GM12878 (cell line): ENCODE measurements at regions not wholly inside any gene's neighbourhood (a gene's known extent, or its start where the extent isn't known, plus 50 kb on each side); places are given as distances from the start of the nearest gene placed in this dataset.

Source experiments
- ATAC-seq: fragments of 200-7000 bp; cut with Tn5 transposase; 3 replicates; pipeline ENCODE4 v1.9.1; 2020; ENCODE audit warnings: mild to moderate bottlenecking, moderate library complexity
- BruUV-seq: library from RNA; stranded (reverse); fragments of 400-500 nt; replicated peaks from 2 replicates; lab custom pipeline; 2021; lab: Mats Ljungman, UMichigan
- CTCF ChIA-PET: fragments of 300-600 bp; sonication (Branson Sonifier 250); formaldehyde crosslinking; extraction: SDS; loops from one replicate; lab custom pipeline; 2021; ENCODE audit warnings: inconsistent platforms; lab: Yijun Ruan, JAX
- POLR2A ChIA-PET: fragments of 350-600 bp; formaldehyde crosslinking; extraction: SDS; loops from one replicate; lab custom pipeline; 2021; ENCODE audit warnings: inconsistent platforms; lab: Charles Lee
- RAD21 ChIA-PET: fragments of 300-600 bp; sonication (Branson Sonifier 250); formaldehyde crosslinking; loops from one replicate; lab custom pipeline; 2023; ENCODE audit warnings: antibody characterized with exemption; ENCODE audit not compliant: unreplicated experiment; lab: Charles Lee
- SMC1A ChIA-PET: fragments of 300-600 bp; sonication (Branson Sonifier 250); formaldehyde crosslinking; loops from one replicate; lab custom pipeline; 2023; ENCODE audit not compliant: unreplicated experiment, uncharacterized antibody; lab: Charles Lee
- DNase-seq: peaks from one replicate; pipeline ENCODE4 v3.0.0-alpha.2; 2011; ENCODE audit warnings: low read depth, low spot score
- FAIRE-seq: peaks from 3 replicates; lab custom pipeline; 2011; peaks lifted over from hg19 to GRCh38; lab: Jason Lieb, UNC
- H2AFZ ChIP-seq: 2 replicates; pipeline ENCODE4 v1.6.0; 2011; ENCODE audit warnings: low read depth, low read length, control low read depth; ENCODE audit not compliant: control insufficient read depth
- H3K27ac ChIP-seq: 2 replicates; pipeline ENCODE4 v1.5.1; 2011; ENCODE audit warnings: control low read depth; ENCODE audit not compliant: control insufficient read depth, insufficient read depth
- H3K27me3 ChIP-seq, 2 experiments: replicated peaks in 1 of 2; 2 replicates each; pipeline versions ENCODE4 v1.6.0 to v1.6.1; 2011; ENCODE audit warnings: low read length in 1 of 2; ENCODE audit not compliant: control insufficient read depth in 2 of 2, insufficient read depth in 2 of 2
- H3K36me3 ChIP-seq, 2 experiments: 2 replicates each; pipeline ENCODE4 v1.5.1; 2011; ENCODE audit warnings: low read length in 1 of 2; ENCODE audit not compliant: control insufficient read depth in 2 of 2, insufficient read depth in 2 of 2
- H3K4me1 ChIP-seq: 2 replicates; pipeline ENCODE4 v1.6.1; 2011; ENCODE audit warnings: mild to moderate bottlenecking, low read length, moderate library complexity, mixed read lengths; ENCODE audit not compliant: control insufficient read depth, insufficient read depth
- H3K4me2 ChIP-seq: 2 replicates; pipeline ENCODE4 v1.6.0; 2011; ENCODE audit warnings: control low read depth; ENCODE audit not compliant: control insufficient read depth, insufficient read depth
- H3K4me3 ChIP-seq: fragments of 200-600 bp; sonication (generic); 2 replicates; pipeline ENCODE4 v1.5.1; 2016
- H3K79me2 ChIP-seq: 2 replicates; pipeline ENCODE4 v1.6.0; 2011; ENCODE audit warnings: low read length; ENCODE audit not compliant: control insufficient read depth, insufficient read depth
- H3K9ac ChIP-seq: 2 replicates; pipeline ENCODE4 v1.8.0; 2011; ENCODE audit warnings: low read length, control low read depth, mixed read lengths; ENCODE audit not compliant: control insufficient read depth, insufficient read depth
- H3K9me3 ChIP-seq: replicated peaks from 3 replicates; pipeline ENCODE4 v1.5.1; 2011; ENCODE audit warnings: mild to moderate bottlenecking, low read length; ENCODE audit not compliant: control insufficient read depth, insufficient read depth
- H4K20me1 ChIP-seq: 2 replicates; pipeline ENCODE4 v1.6.0; 2011; ENCODE audit not compliant: control insufficient read depth, insufficient read depth
- BACH1 ChIP-seq: fragments of 450-650 bp; IDR thresholded peaks from 2 replicates; pipeline ENCODE4 v1.6.1; 2017; ENCODE audit warnings: mild to moderate bottlenecking, borderline replicate concordance
- EGR1 ChIP-seq, 2 experiments: IDR thresholded peaks; 1 replicate in 1 of 2; 2 replicates in 1 of 2; pipeline ENCODE4 v1.6.1; 2011 to 2012; ENCODE audit warnings: low read depth in 2 of 2, low read length in 2 of 2, borderline replicate concordance in 1 of 2, mild to moderate bottlenecking in 1 of 2, moderate library complexity in 1 of 2
- HSF1 ChIP-seq: fragments of 150-350 bp; IDR thresholded peaks from 2 replicates; pipeline ENCODE4 v1.6.1; 2014; ENCODE audit warnings: mild to moderate bottlenecking, low read depth, low read length
- MYB ChIP-seq: fragments of 150-350 bp; IDR thresholded peaks from 2 replicates; pipeline ENCODE4 v1.6.1; 2014; ENCODE audit warnings: mild to moderate bottlenecking, low read depth, low read length, borderline replicate concordance
- NRF1 ChIP-seq: conservative IDR thresholded peaks from 2 replicates; pipeline ENCODE4 v1.6.1; 2011; ENCODE audit warnings: mild to moderate bottlenecking, low read depth, low read length, improper control_type of control experiment
- SKIL ChIP-seq: fragments of 450-650 bp; IDR thresholded peaks from 2 replicates; pipeline ENCODE4 v1.6.1; 2017; ENCODE audit warnings: mild to moderate bottlenecking, low read depth, inconsistent platforms; ENCODE audit not compliant: poor library complexity, severe bottlenecking
- SMAD5 ChIP-seq: IDR thresholded peaks from 2 replicates; pipeline ENCODE4 v1.6.1; 2016; ENCODE audit warnings: antibody characterized with exemption, low read depth
- ZNF207 ChIP-seq: fragments of 450-650 bp; IDR thresholded peaks from 2 replicates; pipeline ENCODE4 v1.6.1; 2014; ENCODE audit warnings: antibody characterized with exemption, mild to moderate bottlenecking, borderline replicate concordance
- ZNF274 ChIP-seq: IDR thresholded peaks from one replicate; pipeline ENCODE4 v1.8.0; 2011; ENCODE audit not compliant: insufficient read length, insufficient read depth
- WGBS: methylation state at CpG from one replicate; pipeline ENCODE4 v1.1.6; 2016; ENCODE audit warnings: low lambda C conversion rate; ENCODE audit not compliant: insufficient replicate concordance, insufficient coverage; ENCODE audit errors: missing lambda C conversion rate; 5-methylcytosine and 5-hydroxymethylcytosine counted together
- in situ Hi-C: fragments of 300-500 bp; cut with MboI; formaldehyde crosslinking; loops from 9 replicates; pipeline ENCODE4 v1.14.3; 2018; ENCODE audit warnings: mixed read lengths
- intact Hi-C: fragments of 100-400 bp; cut with micrococcal nuclease; formaldehyde crosslinking; loops from one replicate; pipeline ENCODE4 v1.14.2; 2022; ENCODE audit not compliant: unreplicated experiment
- TF ChIP-seq, protein P1 (sequence below): fragments of 450-650 bp; formaldehyde crosslinking; IDR thresholded peaks from 2 replicates; pipeline ENCODE4 v1.4.0; 2020; ENCODE audit warnings: mild to moderate bottlenecking, moderate library complexity
- TF ChIP-seq, protein P2 (sequence below): fragments of 450-650 bp; IDR thresholded peaks from 2 replicates; pipeline ENCODE4 v1.6.1; 2017; ENCODE audit warnings: mild to moderate bottlenecking, moderate library complexity

DNA sequence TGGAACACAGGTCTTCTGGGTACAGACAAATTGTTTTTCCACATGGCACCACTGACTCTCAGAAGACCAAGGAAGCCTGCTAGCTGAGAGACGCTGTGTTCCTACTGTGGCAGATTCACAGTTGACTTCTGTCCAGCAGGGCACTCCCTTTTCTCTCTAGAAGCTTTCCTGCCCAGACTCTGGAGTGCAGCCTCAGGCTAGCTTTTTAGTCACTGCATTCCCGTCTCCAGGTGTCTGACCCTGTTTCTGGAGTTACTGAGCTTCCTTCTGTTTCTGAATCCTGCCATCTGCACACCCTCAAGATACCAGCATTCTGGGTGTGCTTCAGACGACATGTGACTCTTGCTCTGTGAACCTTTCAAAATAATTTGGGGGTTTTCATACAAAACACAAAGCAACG lies 125.1 kb downstream of the TMEM200C start (continued):
- no peak for TF ChIP-seq SKIL
- TF ChIP-seq, protein P1, sequence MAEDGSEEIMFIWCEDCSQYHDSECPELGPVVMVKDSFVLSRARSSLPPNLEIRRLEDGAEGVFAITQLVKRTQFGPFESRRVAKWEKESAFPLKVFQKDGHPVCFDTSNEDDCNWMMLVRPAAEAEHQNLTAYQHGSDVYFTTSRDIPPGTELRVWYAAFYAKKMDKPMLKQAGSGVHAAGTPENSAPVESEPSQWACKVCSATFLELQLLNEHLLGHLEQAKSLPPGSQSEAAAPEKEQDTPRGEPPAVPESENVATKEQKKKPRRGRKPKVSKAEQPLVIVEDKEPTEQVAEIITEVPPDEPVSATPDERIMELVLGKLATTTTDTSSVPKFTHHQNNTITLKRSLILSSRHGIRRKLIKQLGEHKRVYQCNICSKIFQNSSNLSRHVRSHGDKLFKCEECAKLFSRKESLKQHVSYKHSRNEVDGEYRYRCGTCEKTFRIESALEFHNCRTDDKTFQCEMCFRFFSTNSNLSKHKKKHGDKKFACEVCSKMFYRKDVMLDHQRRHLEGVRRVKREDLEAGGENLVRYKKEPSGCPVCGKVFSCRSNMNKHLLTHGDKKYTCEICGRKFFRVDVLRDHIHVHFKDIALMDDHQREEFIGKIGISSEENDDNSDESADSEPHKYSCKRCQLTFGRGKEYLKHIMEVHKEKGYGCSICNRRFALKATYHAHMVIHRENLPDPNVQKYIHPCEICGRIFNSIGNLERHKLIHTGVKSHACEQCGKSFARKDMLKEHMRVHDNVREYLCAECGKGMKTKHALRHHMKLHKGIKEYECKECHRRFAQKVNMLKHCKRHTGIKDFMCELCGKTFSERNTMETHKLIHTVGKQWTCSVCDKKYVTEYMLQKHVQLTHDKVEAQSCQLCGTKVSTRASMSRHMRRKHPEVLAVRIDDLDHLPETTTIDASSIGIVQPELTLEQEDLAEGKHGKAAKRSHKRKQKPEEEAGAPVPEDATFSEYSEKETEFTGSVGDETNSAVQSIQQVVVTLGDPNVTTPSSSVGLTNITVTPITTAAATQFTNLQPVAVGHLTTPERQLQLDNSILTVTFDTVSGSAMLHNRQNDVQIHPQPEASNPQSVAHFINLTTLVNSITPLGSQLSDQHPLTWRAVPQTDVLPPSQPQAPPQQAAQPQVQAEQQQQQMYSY, result no peak
- TF ChIP-seq, all 136 proteins: peak for 0

DNA sequence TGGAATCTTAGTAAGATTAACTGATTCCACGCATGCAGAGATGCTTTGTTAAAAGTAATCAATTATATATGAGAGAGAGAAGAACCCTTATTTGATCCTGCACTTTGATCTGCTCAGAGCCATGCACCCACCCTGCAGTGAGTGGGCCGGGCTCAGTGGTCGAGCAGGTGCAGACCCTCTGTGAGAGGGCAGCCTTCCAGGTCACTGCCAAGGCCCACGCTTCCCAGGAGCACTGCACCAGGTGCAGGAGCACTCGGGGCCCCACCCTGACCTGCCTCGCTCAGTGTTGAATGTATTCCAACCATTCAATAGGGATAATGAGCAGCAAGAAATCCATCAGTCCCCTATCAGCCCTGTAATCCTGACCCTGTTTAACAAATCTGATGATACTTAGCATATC lies 126.9 kb downstream of the TMEM200C start:
- WGBS, result 10% methylated on average over 6 of the region's 6 CpGs
- in situ Hi-C loops, result no loop called here
- no peak for ATAC-seq
- Histone ChIP-seq H3K4me2 (no peak overlapping the region), H3K4me1 (no peaks in the 10 kb centered on the region), H3K9ac (no peak overlapping the region), H3K9me3 (no peaks in the 10 kb centered on the region), H3K79me2 (no peaks in the 10 kb centered on the region), H2AFZ (no peak overlapping the region), H4K20me1 (no peaks in the 10 kb centered on the region), H3K36me3 (no peaks in the 10 kb centered on the region), H3K27ac (no peak overlapping the region), H3K27me3 (no peaks in the 10 kb centered on the region; a peak in 1 of 4 replicates), H3K4me3 (no peak overlapping the region)
- no peak for FAIRE-seq
- RAD21 ChIA-PET, result no interaction called here
- intact Hi-C loops, result no loop called here
- no peak for DNase-seq
- SMC1A ChIA-PET, result no interaction called here
- POLR2A ChIA-PET, result no interaction called here
- no TSS peak for BruUV-seq
- CTCF ChIA-PET, result no interaction called here
- TF ChIP-seq, protein P2, sequence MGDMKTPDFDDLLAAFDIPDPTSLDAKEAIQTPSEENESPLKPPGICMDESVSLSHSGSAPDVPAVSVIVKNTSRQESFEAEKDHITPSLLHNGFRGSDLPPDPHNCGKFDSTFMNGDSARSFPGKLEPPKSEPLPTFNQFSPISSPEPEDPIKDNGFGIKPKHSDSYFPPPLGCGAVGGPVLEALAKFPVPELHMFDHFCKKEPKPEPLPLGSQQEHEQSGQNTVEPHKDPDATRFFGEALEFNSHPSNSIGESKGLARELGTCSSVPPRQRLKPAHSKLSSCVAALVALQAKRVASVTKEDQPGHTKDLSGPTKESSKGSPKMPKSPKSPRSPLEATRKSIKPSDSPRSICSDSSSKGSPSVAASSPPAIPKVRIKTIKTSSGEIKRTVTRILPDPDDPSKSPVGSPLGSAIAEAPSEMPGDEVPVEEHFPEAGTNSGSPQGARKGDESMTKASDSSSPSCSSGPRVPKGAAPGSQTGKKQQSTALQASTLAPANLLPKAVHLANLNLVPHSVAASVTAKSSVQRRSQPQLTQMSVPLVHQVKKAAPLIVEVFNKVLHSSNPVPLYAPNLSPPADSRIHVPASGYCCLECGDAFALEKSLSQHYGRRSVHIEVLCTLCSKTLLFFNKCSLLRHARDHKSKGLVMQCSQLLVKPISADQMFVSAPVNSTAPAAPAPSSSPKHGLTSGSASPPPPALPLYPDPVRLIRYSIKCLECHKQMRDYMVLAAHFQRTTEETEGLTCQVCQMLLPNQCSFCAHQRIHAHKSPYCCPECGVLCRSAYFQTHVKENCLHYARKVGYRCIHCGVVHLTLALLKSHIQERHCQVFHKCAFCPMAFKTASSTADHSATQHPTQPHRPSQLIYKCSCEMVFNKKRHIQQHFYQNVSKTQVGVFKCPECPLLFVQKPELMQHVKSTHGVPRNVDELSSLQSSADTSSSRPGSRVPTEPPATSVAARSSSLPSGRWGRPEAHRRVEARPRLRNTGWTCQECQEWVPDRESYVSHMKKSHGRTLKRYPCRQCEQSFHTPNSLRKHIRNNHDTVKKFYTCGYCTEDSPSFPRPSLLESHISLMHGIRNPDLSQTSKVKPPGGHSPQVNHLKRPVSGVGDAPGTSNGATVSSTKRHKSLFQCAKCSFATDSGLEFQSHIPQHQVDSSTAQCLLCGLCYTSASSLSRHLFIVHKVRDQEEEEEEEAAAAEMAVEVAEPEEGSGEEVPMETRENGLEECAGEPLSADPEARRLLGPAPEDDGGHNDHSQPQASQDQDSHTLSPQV, result no peak
- TF ChIP-seq NRF1 (no peak), MYB (no peak), HSF1 (no peak), SMAD5 (no peak), EGR1 (IDR thresholded peaks at IDR 0.05; ENCODE audit: borderline replicate concordance in 1 of 2, low read depth in 2 of 2, low read length in 2 of 2) (no peak), ZNF207 (no peak), BACH1 (no peak), ZNF274 (no peak)
